ENCODE measurements at regions not wholly inside any gene's neighbourhood (a gene's known extent, or its start where the extent isn't known, plus 50 kb on each side); places are given as distances from the start of the nearest gene placed in this dataset.
"Not testable (repeated sequence)": the region's sequence is repeated elsewhere in the genome, so short reads cannot be mapped to it uniquely, and the experiment has no call there.

- H3K36me3 Mint-ChIP-seq, ATAC-seq, H3K4me3 Mint-ChIP-seq, H3K4me1 Mint-ChIP-seq, POLR2A ChIA-PET, DNase-seq, H3K27ac Mint-ChIP-seq: not testable (repeated sequence)
- H3K9me3 Mint-ChIP-seq = peaks cover 0 to 25% (median 11%) of the 10 kb centered on the region in 9 donors
- H3K27me3 Mint-ChIP-seq = peaks cover 0 to 12% (median 0%) of the 10 kb centered on the region in 5 donors
Measured at GRCh38 chr5:108442063-108442651, 60.3 kb upstream of the FBXL17 start.

GRCh38 chr5:108437425-108437824 lies 55.5 kb upstream of the FBXL17 start:
- Mint-ChIP-seq H3K36me3 (no peaks in the 10 kb centered on the region), H3K9me3 (peaks cover 0 to 15% (median 3%) of the 10 kb centered on the region in 9 donors), H3K27me3 (peaks cover 0 to 19% (median 2%) of the 10 kb centered on the region in 5 donors), H3K4me3 (no peak overlapping the region), H3K27ac (no peak overlapping the region), H3K4me1 (peaks cover 0 to 4% (median 0%) of the 10 kb centered on the region in 4 donors)
- POLR2A ChIA-PET = no interaction called here
- no peak for DNase-seq
- no peak for ATAC-seq

- no peak overlapping the region for H3K4me3 Mint-ChIP-seq
- H3K27me3 Mint-ChIP-seq = peaks cover 0 to 19% (median 2%) of the 10 kb centered on the region in 5 donors
- peaks cover 0 to 15% (median 3%) of the 10 kb centered on the region in 9 donors for H3K9me3 Mint-ChIP-seq
- H3K27ac Mint-ChIP-seq = peak overlapping the region in 1 of 10 donors; percentile 11
- peaks cover 0 to 4% (median 0%) of the 10 kb centered on the region in 4 donors for H3K4me1 Mint-ChIP-seq
- POLR2A ChIA-PET = no interaction called here
- DNase-seq (no peak), ATAC-seq (no peak)
- H3K36me3 Mint-ChIP-seq = no peaks in the 10 kb centered on the region
Measured at GRCh38 chr5:108436696-108437095, 54.8 kb upstream of the FBXL17 start.

GRCh38 chr5:108433600-108433999 lies 51.7 kb upstream of the FBXL17 start:
- Mint-ChIP-seq H3K4me3 (no peak overlapping the region), H3K4me1 (peaks cover 0 to 4% (median 0%) of the 10 kb centered on the region in 4 donors), H3K27me3 (peaks cover 0 to 14% (median 5%) of the 10 kb centered on the region in 5 donors), H3K36me3 (peaks cover 0 to 3% (median 0%) of the 10 kb centered on the region in 3 donors), H3K27ac (no peak overlapping the region), H3K9me3 (peaks cover 0 to 4% (median 0%) of the 10 kb centered on the region in 9 donors)
- POLR2A ChIA-PET = no interaction called here
- no peak for ATAC-seq
- DNase-seq = no peak

- H3K27me3 Mint-ChIP-seq = peaks cover 8 to 21% (median 15%) of the 10 kb centered on the region in 5 donors
- POLR2A ChIA-PET = no interaction called here
- no peak overlapping the region for H3K4me3 Mint-ChIP-seq
- H3K36me3 Mint-ChIP-seq = peaks cover 0 to 7% (median 3%) of the 10 kb centered on the region in 3 donors
- peaks cover 0 to 4% (median 0%) of the 10 kb centered on the region in 4 donors for H3K4me1 Mint-ChIP-seq
- peaks cover 0 to 8% (median 0%) of the 10 kb centered on the region in 9 donors for H3K9me3 Mint-ChIP-seq
- ATAC-seq = no peak
- no peak for DNase-seq
- H3K27ac Mint-ChIP-seq = no peak overlapping the region
Measured at GRCh38 chr5:108432024-108432423, 50.1 kb upstream of the FBXL17 start.

All from naive thymus-derived CD8-positive, alpha-beta T cell (primary cell).